Calu3 (cell line): ENCODE measurements at regions not wholly inside any gene's neighbourhood (a gene's known extent, or its start where the extent isn't known, plus 50 kb on each side); places are given as distances from the start of the nearest gene placed in this dataset.

Experiments used
- BruUV-seq: library from RNA; stranded (reverse); fragments of 400-500 nt; replicated peaks from 2 replicates; lab custom pipeline; 2021; lab: Mats Ljungman, UMichigan
- CTCF ChIA-PET: fragments of 300-600 bp; sonication (Branson Sonifier 250); formaldehyde crosslinking; loops from one replicate; lab custom pipeline; 2022; ENCODE audit warnings: antibody characterized with exemption; lab: Charles Lee
- DNase-seq: peaks from one replicate; pipeline ENCODE4 v3.0.0; 2022
- H3K27ac Mint-ChIP-seq: one replicate; pipeline ENCODE4 v1.8.0; 2022; ENCODE audit warnings: mixed read lengths; ENCODE audit not compliant: unreplicated experiment
- H3K27me3 Mint-ChIP-seq: one replicate; pipeline ENCODE4 v1.8.0; 2022; ENCODE audit warnings: mixed read lengths; ENCODE audit not compliant: unreplicated experiment
- H3K36me3 Mint-ChIP-seq: one replicate; pipeline ENCODE4 v1.8.0; 2022; ENCODE audit warnings: mild to moderate bottlenecking, moderate library complexity, mixed read lengths; ENCODE audit not compliant: insufficient read depth, unreplicated experiment
- H3K4me1 Mint-ChIP-seq: one replicate; pipeline ENCODE4 v1.8.0; 2022; ENCODE audit warnings: mild to moderate bottlenecking, low read depth, mixed read lengths; ENCODE audit not compliant: unreplicated experiment
- H3K4me3 Mint-ChIP-seq: one replicate; pipeline ENCODE4 v1.8.0; 2022; ENCODE audit warnings: mild to moderate bottlenecking, low read depth, moderate library complexity, mixed read lengths; ENCODE audit not compliant: unreplicated experiment
- H3K9me3 Mint-ChIP-seq: one replicate; pipeline ENCODE4 v1.8.0; 2022; ENCODE audit warnings: low read depth, mixed read lengths; ENCODE audit not compliant: unreplicated experiment
- CTCF ChIP-seq: fragments of 200-600 bp; IDR thresholded peaks from one replicate; pipeline ENCODE4 v1.8.0; 2022; ENCODE audit warnings: antibody characterized with exemption; ENCODE audit not compliant: unreplicated experiment
- intact Hi-C: fragments of 100-400 bp; cut with micrococcal nuclease; formaldehyde crosslinking; loops from one replicate; pipeline ENCODE4 v1.10.0; 2022; ENCODE audit not compliant: unreplicated experiment

- no peak for DNase-seq
- CTCF ChIA-PET = no interaction called here
- TF ChIP-seq CTCF = no peak
- intact Hi-C loops = no loop called here
- Mint-ChIP-seq H3K27me3 (peaks cover 21% of the 10 kb centered on the region), H3K27ac (no peak overlapping the region), H3K4me3 (no peak overlapping the region), H3K9me3 (no peaks in the 10 kb centered on the region), H3K36me3 (no peaks in the 10 kb centered on the region), H3K4me1 (no peaks in the 10 kb centered on the region)
- no TSS peak for BruUV-seq
Measured at GRCh38 chr19:13585512-13585911, 79.2 kb upstream of the CACNA1A start.

GRCh38 chr19:13583753-13584152 lies 77.5 kb upstream of the CACNA1A start:
- DNase-seq = no peak
- CTCF ChIA-PET = no interaction called here
- H3K9me3 Mint-ChIP-seq = no peaks in the 10 kb centered on the region
- H3K4me3 Mint-ChIP-seq = no peak overlapping the region
- no peaks in the 10 kb centered on the region for H3K36me3 Mint-ChIP-seq
- H3K4me1 Mint-ChIP-seq = no peaks in the 10 kb centered on the region
- peaks cover 21% of the 10 kb centered on the region for H3K27me3 Mint-ChIP-seq
- no TSS peak for BruUV-seq
- TF ChIP-seq CTCF = no peak
- intact Hi-C loops = no loop called here
- H3K27ac Mint-ChIP-seq = no peak overlapping the region

- Mint-ChIP-seq H3K27ac (no peak overlapping the region), H3K4me3 (no peak overlapping the region), H3K36me3 (no peaks in the 10 kb centered on the region), H3K4me1 (no peaks in the 10 kb centered on the region), H3K9me3 (peaks cover 2% of the 10 kb centered on the region), H3K27me3 (peaks cover 21% of the 10 kb centered on the region)
- intact Hi-C loops = no loop called here
- TF ChIP-seq CTCF = no peak
- CTCF ChIA-PET = no interaction called here
- no peak for DNase-seq
- BruUV-seq = no TSS peak
Measured at GRCh38 chr19:13583114-13583513, 76.8 kb upstream of the CACNA1A start.

GRCh38 chr19:13581576-13581975 lies 75.3 kb upstream of the CACNA1A start:
- DNase-seq = no peak
- Mint-ChIP-seq H3K27me3 (peaks cover 20% of the 10 kb centered on the region), H3K27ac (no peak overlapping the region), H3K4me3 (no peak overlapping the region), H3K4me1 (no peaks in the 10 kb centered on the region), H3K9me3 (peaks cover 4% of the 10 kb centered on the region), H3K36me3 (no peaks in the 10 kb centered on the region)
- CTCF ChIA-PET = no interaction called here
- intact Hi-C loops = no loop called here
- no TSS peak for BruUV-seq
- no peak for TF ChIP-seq CTCF
